Tibial artery (tissue), 4 donors: ENCODE measurements at regions not wholly inside any gene's neighbourhood (a gene's known extent, or its start where the extent isn't known, plus 50 kb on each side); places are given as distances from the start of the nearest gene placed in this dataset.

Source experiments
- DNase-seq, 2 donors: peaks; one replicate each; pipeline ENCODE4 v3.0.0-alpha.2; 2019
- H3K27ac ChIP-seq, 2 donors: fragments of 200-600 bp; sonication (generic) in 1 of 2; 1 replicate in 1 of 2; 2 replicates in 1 of 2; pipeline ENCODE4 v1.5.1; 2018 to 2019; ENCODE audit warnings: mild to moderate bottlenecking in 1 of 2
- H3K27me3 ChIP-seq, 2 donors: fragments of 200-600 bp; sonication (generic) in 1 of 2; one replicate each; pipeline versions ENCODE4 v1.5.1 to v1.6.0; 2016 to 2019
- H3K36me3 ChIP-seq, 3 donors: fragments of 200-600 bp; sonication (generic) in 2 of 3; one replicate each; pipeline ENCODE4 v1.5.1; 2016 to 2019; ENCODE audit warnings: mild to moderate bottlenecking in 2 of 3
- H3K4me1 ChIP-seq, 4 donors: fragments of 200-600 bp; sonication (generic) in 2 of 4; 1 replicate in 3 of 4; 2 replicates in 1 of 4; pipeline ENCODE4 v1.5.1; 2016 to 2019
- H3K4me3 ChIP-seq, 2 donors: fragments of 200-600 bp; sonication (generic) in 1 of 2; 1 replicate in 1 of 2; 2 replicates in 1 of 2; pipeline ENCODE4 v1.5.1; 2018 to 2019; ENCODE audit warnings: mild to moderate bottlenecking in 2 of 2
- H3K9me3 ChIP-seq, 3 donors: fragments of 200-600 bp; sonication (generic) in 1 of 3; one replicate each; pipeline ENCODE4 v1.5.1; 2016 to 2019
- intact Hi-C: fragments of 100-400 bp; cut with DNase I; formaldehyde crosslinking; loops from one replicate; pipeline ENCODE4 v1.15.0; 2023; ENCODE audit warnings: low total_unique reads
- TF ChIP-seq, protein P1 (sequence below), 2 experiments: fragments of 200-600 bp in 1 of 2; fragments of 450-650 bp in 1 of 2; IDR thresholded peaks; one replicate each; pipeline ENCODE4 v1.5.1; 2017 to 2019; ENCODE audit warnings: antibody characterized with exemption in 2 of 2, mild to moderate bottlenecking in 1 of 2, moderate library complexity in 1 of 2

GRCh38 chr18:52093171-52093570 is 246.8 kb upstream of the DCC start:
- intact Hi-C loops = no loop called here
- no peaks in the 10 kb centered on the region for H3K36me3 ChIP-seq

GRCh38 chr18:52118684-52119083 is 221.3 kb upstream of the DCC start:
- DNase-seq = no peak
- Histone ChIP-seq H3K9me3 (no peaks in the 10 kb centered on the region), H3K4me3 (no peak overlapping the region), H3K27me3 (no peaks in the 10 kb centered on the region), H3K4me1 (no peaks in the 10 kb centered on the region), H3K36me3 (no peaks in the 10 kb centered on the region), H3K27ac (no peak overlapping the region)
- intact Hi-C loops = no loop called here
- TF ChIP-seq, protein P1, sequence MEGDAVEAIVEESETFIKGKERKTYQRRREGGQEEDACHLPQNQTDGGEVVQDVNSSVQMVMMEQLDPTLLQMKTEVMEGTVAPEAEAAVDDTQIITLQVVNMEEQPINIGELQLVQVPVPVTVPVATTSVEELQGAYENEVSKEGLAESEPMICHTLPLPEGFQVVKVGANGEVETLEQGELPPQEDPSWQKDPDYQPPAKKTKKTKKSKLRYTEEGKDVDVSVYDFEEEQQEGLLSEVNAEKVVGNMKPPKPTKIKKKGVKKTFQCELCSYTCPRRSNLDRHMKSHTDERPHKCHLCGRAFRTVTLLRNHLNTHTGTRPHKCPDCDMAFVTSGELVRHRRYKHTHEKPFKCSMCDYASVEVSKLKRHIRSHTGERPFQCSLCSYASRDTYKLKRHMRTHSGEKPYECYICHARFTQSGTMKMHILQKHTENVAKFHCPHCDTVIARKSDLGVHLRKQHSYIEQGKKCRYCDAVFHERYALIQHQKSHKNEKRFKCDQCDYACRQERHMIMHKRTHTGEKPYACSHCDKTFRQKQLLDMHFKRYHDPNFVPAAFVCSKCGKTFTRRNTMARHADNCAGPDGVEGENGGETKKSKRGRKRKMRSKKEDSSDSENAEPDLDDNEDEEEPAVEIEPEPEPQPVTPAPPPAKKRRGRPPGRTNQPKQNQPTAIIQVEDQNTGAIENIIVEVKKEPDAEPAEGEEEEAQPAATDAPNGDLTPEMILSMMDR (IDR thresholded peaks at IDR 0.05) = no peak

More at GRCh38 chr18:52093171-52093570, 246.8 kb upstream of the DCC start:
- no peaks in the 10 kb centered on the region for H3K4me1 ChIP-seq
- no peak for DNase-seq
- TF ChIP-seq, protein P1 (IDR thresholded peaks at IDR 0.05) = no peak
- no peaks in the 10 kb centered on the region for H3K9me3 ChIP-seq
- no peaks in the 10 kb centered on the region for H3K27me3 ChIP-seq
- no peak overlapping the region for H3K27ac ChIP-seq
- H3K4me3 ChIP-seq = no peak overlapping the region

- Histone ChIP-seq H3K36me3 (no peaks in the 10 kb centered on the region), H3K27me3 (no peaks in the 10 kb centered on the region), H3K4me1 (no peaks in the 10 kb centered on the region), H3K9me3 (peaks cover 0 to 7% (median 0%) of the 10 kb centered on the region in 3 donors), H3K27ac (no peak overlapping the region), H3K4me3 (no peak overlapping the region)
- no peak for DNase-seq
- TF ChIP-seq, protein P1 (IDR thresholded peaks at IDR 0.05) = no peak
- intact Hi-C loops = no loop called here
Measured at GRCh38 chr18:52130624-52131301, 209.2 kb upstream of the DCC start.

DNA sequence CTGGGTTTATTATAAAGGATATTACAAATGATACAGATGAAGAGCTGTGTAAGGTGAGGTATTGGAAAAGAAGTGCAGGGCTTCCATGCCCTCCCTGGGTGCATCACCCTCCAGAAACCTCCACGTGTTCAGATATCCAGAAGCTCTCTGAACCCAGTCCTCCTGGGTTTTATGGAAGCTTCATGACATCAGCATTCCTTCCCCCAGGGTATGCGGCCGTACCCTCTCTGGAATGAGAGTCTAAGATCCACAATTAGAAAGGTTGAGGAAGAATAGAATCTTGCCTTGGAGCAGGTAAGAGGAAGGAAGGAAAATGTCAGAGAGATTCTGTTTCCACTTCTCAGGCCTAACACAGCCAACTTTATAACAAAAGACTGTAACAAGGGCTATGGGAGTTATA is 208.2 kb upstream of the DCC start:
- TF ChIP-seq, protein P1 (IDR thresholded peaks at IDR 0.05) = no peak
- Histone ChIP-seq H3K4me1 (no peaks in the 10 kb centered on the region), H3K36me3 (no peaks in the 10 kb centered on the region), H3K27me3 (no peaks in the 10 kb centered on the region), H3K4me3 (no peak overlapping the region), H3K27ac (no peak overlapping the region), H3K9me3 (peaks cover 0 to 13% (median 0%) of the 10 kb centered on the region in 3 donors)
- DNase-seq = no peak
- intact Hi-C loops = no loop called here

DNA sequence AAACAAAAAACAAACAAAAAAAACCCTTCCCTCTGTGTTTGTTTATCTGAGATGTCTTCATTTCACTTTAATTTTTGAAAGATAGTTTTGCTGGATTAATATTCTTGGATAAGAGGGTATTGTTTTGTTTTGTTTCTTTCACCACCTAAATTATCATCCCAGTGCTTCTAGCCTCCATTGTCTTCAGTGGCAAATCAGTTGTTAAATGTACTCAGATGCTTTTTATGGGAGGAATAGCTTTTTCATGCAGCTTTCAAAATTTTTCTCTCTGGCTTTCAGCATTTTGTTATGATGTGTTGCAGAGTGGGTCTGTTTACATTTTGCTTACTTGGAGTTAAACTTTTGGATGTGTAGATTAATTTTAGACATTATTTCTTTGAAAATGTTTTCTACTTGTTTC is 203.5 kb upstream of the DCC start:
- DNase-seq = no peak
- no peak overlapping the region for H3K4me3 ChIP-seq
- TF ChIP-seq, protein P1 (IDR thresholded peaks at IDR 0.05) = no peak
- H3K4me1 ChIP-seq = no peaks in the 10 kb centered on the region
- no peaks in the 10 kb centered on the region for H3K36me3 ChIP-seq
- intact Hi-C loops = no loop called here
- H3K27me3 ChIP-seq = no peaks in the 10 kb centered on the region
- no peak overlapping the region for H3K27ac ChIP-seq
- H3K9me3 ChIP-seq = peaks cover 0 to 13% (median 0%) of the 10 kb centered on the region in 3 donors
